Tibial nerve (tissue), 4 donors: ENCODE measurements at regions not wholly inside any gene's neighbourhood (a gene's known extent, or its start where the extent isn't known, plus 50 kb on each side); places are given as distances from the start of the nearest gene placed in this dataset.

ENCODE experiments used
- EP300 ChIP-seq, 2 donors: sonication (generic); formaldehyde crosslinking; IDR thresholded peaks; one replicate each; pipeline ENCODE4 v1.6.1; 2017; ENCODE audit warnings: antibody characterized with exemption in 2 of 2, mild to moderate bottlenecking in 1 of 2
- POLR2A ChIP-seq, 2 donors: fragments of 450-650 bp; IDR thresholded peaks; one replicate each; pipeline ENCODE4 v1.6.1; 2017; ENCODE audit warnings: antibody characterized with exemption in 2 of 2, mild to moderate bottlenecking in 2 of 2, moderate library complexity in 2 of 2
- TF ChIP-seq, protein P1 (sequence below), 5 experiments: fragments of 200-600 bp in 3 of 5; fragments of 450-650 bp in 2 of 5; sonication (generic) in 3 of 5; IDR thresholded peaks; one replicate each; pipeline ENCODE4 v1.5.1; 2016 to 2019; ENCODE audit warnings: antibody characterized with exemption in 5 of 5, mild to moderate bottlenecking in 3 of 5, moderate library complexity in 2 of 5

- TF ChIP-seq, protein P1, sequence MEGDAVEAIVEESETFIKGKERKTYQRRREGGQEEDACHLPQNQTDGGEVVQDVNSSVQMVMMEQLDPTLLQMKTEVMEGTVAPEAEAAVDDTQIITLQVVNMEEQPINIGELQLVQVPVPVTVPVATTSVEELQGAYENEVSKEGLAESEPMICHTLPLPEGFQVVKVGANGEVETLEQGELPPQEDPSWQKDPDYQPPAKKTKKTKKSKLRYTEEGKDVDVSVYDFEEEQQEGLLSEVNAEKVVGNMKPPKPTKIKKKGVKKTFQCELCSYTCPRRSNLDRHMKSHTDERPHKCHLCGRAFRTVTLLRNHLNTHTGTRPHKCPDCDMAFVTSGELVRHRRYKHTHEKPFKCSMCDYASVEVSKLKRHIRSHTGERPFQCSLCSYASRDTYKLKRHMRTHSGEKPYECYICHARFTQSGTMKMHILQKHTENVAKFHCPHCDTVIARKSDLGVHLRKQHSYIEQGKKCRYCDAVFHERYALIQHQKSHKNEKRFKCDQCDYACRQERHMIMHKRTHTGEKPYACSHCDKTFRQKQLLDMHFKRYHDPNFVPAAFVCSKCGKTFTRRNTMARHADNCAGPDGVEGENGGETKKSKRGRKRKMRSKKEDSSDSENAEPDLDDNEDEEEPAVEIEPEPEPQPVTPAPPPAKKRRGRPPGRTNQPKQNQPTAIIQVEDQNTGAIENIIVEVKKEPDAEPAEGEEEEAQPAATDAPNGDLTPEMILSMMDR (IDR thresholded peaks at IDR 0.05) = no peak
- TF ChIP-seq POLR2A (IDR thresholded peaks at IDR 0.05) (no peak), EP300 (IDR thresholded peaks at IDR 0.05) (no peak)
These were observed 1174.9 kb upstream of the ADGRL4 start for GRCh38 chr1:80181418-80181817.
